DMS 273 (cell line): ENCODE measurements at regions not wholly inside any gene's neighbourhood (a gene's known extent, or its start where the extent isn't known, plus 50 kb on each side); places are given as distances from the start of the nearest gene placed in this dataset.

Source experiments
- DNase-seq: peaks from one replicate; lab custom pipeline; 2025; ENCODE audit not compliant: unreplicated experiment; lab: John Stamatoyannopoulos, UW

- no peak for DNase-seq
Measured at GRCh38 chr9:99573085-99573484, 248.6 kb upstream of the NR4A3 start.

GRCh38 chr9:99573886-99574285 is 247.8 kb upstream of the NR4A3 start:
- no peak for DNase-seq

GRCh38 chr9:99576002-99576401 is 245.7 kb upstream of the NR4A3 start:
- no peak for DNase-seq

- no peak for DNase-seq
Measured at GRCh38 chr9:99576876-99577275, 244.8 kb upstream of the NR4A3 start.

- DNase-seq: no peak
Measured at GRCh38 chr9:99577351-99577750, 244.3 kb upstream of the NR4A3 start.

GRCh38 chr9:99578666-99579065 is 243.0 kb upstream of the NR4A3 start:
- no peak for DNase-seq

- DNase-seq: no peak
Measured at GRCh38 chr9:99579964-99580363, 241.7 kb upstream of the NR4A3 start.

GRCh38 chr9:99582814-99583213 is 238.9 kb upstream of the NR4A3 start:
- DNase-seq: no peak

GRCh38 chr9:99588299-99588698 is 233.4 kb upstream of the NR4A3 start:
- DNase-seq: no peak

- no peak for DNase-seq
Measured at GRCh38 chr9:99588747-99589146, 232.9 kb upstream of the NR4A3 start.

GRCh38 chr9:99590410-99590809 is 231.3 kb upstream of the NR4A3 start:
- DNase-seq: no peak

- DNase-seq: no peak
Measured at GRCh38 chr9:99590840-99591239, 230.8 kb upstream of the NR4A3 start.

GRCh38 chr9:99591770-99592169 is 229.9 kb upstream of the NR4A3 start:
- no peak for DNase-seq

- DNase-seq: no peak
Measured at GRCh38 chr9:99592834-99593574, 228.7 kb upstream of the NR4A3 start.

- no peak for DNase-seq
Measured at GRCh38 chr9:99593610-99594009, 228.1 kb upstream of the NR4A3 start.

- DNase-seq: no peak
Measured at GRCh38 chr9:99594056-99594780, 227.5 kb upstream of the NR4A3 start.

GRCh38 chr9:99595796-99596195 is 225.9 kb upstream of the NR4A3 start:
- no peak for DNase-seq

GRCh38 chr9:99601571-99602111 is 220.0 kb upstream of the NR4A3 start:
- DNase-seq: peak; percentile 44

GRCh38 chr9:99602854-99603253 is 218.8 kb upstream of the NR4A3 start:
- no peak for DNase-seq

- no peak for DNase-seq
Measured at GRCh38 chr9:99605016-99605743, 216.5 kb upstream of the NR4A3 start.

GRCh38 chr9:99606296-99606695 is 215.4 kb upstream of the NR4A3 start:
- DNase-seq: no peak

GRCh38 chr9:99606957-99607356 is 214.7 kb upstream of the NR4A3 start:
- peak; percentile 10 for DNase-seq
